CD14-positive monocyte (primary cell): ENCODE measurements at regions not wholly inside any gene's neighbourhood (a gene's known extent, or its start where the extent isn't known, plus 50 kb on each side); places are given as distances from the start of the nearest gene placed in this dataset.

Experiments used
- DNase-seq, 3 donors: peaks; one replicate each; pipeline ENCODE4 v3.0.0-alpha.2; 2011 to 2022
- H2AFZ ChIP-seq: 2 replicates; pipeline ENCODE4 v1.6.0; 2012; ENCODE audit warnings: mild to moderate bottlenecking, low read depth, low read length, inconsistent platforms; ENCODE audit not compliant: insufficient read depth, poor library complexity, severe bottlenecking
- H3K27ac ChIP-seq, 2 donors: 1 replicate in 1 of 2; 2 replicates in 1 of 2; pipeline ENCODE4 v1.5.1; 2012 to 2013; ENCODE audit warnings: low read length in 2 of 2, control low read depth in 1 of 2, inconsistent platforms in 1 of 2, low read depth in 1 of 2, mild to moderate bottlenecking in 1 of 2
- H3K27me3 ChIP-seq, 2 donors: one replicate each; pipeline versions ENCODE4 v1.6.0 to v1.6.1; 2011 to 2013; ENCODE audit warnings: low read length in 2 of 2; ENCODE audit not compliant: control insufficient read depth in 2 of 2, insufficient read depth in 2 of 2
- H3K36me3 ChIP-seq, 2 donors: replicated peaks in 1 of 2; 1 replicate in 1 of 2; 2 replicates in 1 of 2; pipeline versions ENCODE4 v1.5.1 to v1.6.1; 2012 to 2013; ENCODE audit warnings: low read length in 2 of 2, control low read depth in 1 of 2, inconsistent platforms in 1 of 2, mild to moderate bottlenecking in 1 of 2; ENCODE audit not compliant: insufficient read depth in 2 of 2, control insufficient read depth in 1 of 2
- H3K4me1 ChIP-seq, 2 donors: 1 replicate in 1 of 2; 2 replicates in 1 of 2; pipeline versions ENCODE4 v1.5.1 to v1.6.1; 2012 to 2013; ENCODE audit warnings: low read length in 2 of 2, control low read depth in 1 of 2, inconsistent platforms in 1 of 2, mild to moderate bottlenecking in 1 of 2, moderate library complexity in 1 of 2; ENCODE audit not compliant: insufficient read depth in 2 of 2, control insufficient read depth in 1 of 2
- H3K4me2 ChIP-seq: replicated peaks from 2 replicates; pipeline ENCODE3; 2012; ENCODE audit warnings: low read length, moderate library complexity, mild to moderate bottlenecking; ENCODE audit not compliant: poor library complexity, severe bottlenecking; ENCODE audit errors: extremely low read depth
- H3K4me3 ChIP-seq, 3 experiments: fragments of 200-600 bp in 1 of 3; sonication (generic) in 1 of 3; replicated peaks in 1 of 3; 1 replicate in 2 of 3; 2 replicates in 1 of 3; pipeline ENCODE4 v1.5.1; 2011 to 2013; ENCODE audit warnings: low read length in 3 of 3, mild to moderate bottlenecking in 3 of 3, control low read depth in 2 of 3, low read depth in 2 of 3, inconsistent platforms in 1 of 3, moderate library complexity in 1 of 3
- H3K79me2 ChIP-seq: 2 replicates; pipeline ENCODE4 v1.6.0; 2012; ENCODE audit warnings: mild to moderate bottlenecking, control low read depth, inconsistent platforms, low read length, moderate library complexity; ENCODE audit not compliant: insufficient read depth
- H3K9ac ChIP-seq: 2 replicates; pipeline ENCODE4 v1.6.0; 2017; ENCODE audit warnings: low read length, mild to moderate bottlenecking; ENCODE audit not compliant: insufficient read depth, poor library complexity, severe bottlenecking
- H3K9me3 ChIP-seq, 2 donors: replicated peaks in 1 of 2; 1 replicate in 1 of 2; 2 replicates in 1 of 2; pipeline versions ENCODE4 v1.5.1 to v1.6.1; 2012 to 2013; ENCODE audit warnings: low read length in 2 of 2, control low read depth in 1 of 2; ENCODE audit not compliant: control insufficient read depth in 1 of 2, insufficient read depth in 1 of 2
- H4K20me1 ChIP-seq: 2 replicates; pipeline ENCODE4 v1.6.0; 2012; ENCODE audit warnings: mild to moderate bottlenecking, low read length, control low read depth, moderate library complexity; ENCODE audit not compliant: insufficient read depth
- H3K27ac Mint-ChIP-seq, 7 donors: one replicate each; pipeline ENCODE4 v1.8.0; 2020; ENCODE audit warnings: mild to moderate bottlenecking in 7 of 7, mixed read lengths in 7 of 7, moderate library complexity in 6 of 7, inconsistent platforms in 2 of 7
- H3K27me3 Mint-ChIP-seq, 3 donors: one replicate each; pipeline ENCODE4 v1.8.0; 2021 to 2022; ENCODE audit warnings: low read depth in 3 of 3, mild to moderate bottlenecking in 3 of 3, mixed read lengths in 3 of 3, moderate library complexity in 3 of 3, inconsistent platforms in 1 of 3
- H3K36me3 Mint-ChIP-seq, 2 donors: one replicate each; pipeline ENCODE4 v1.8.0; 2020; ENCODE audit warnings: mixed read lengths in 2 of 2, inconsistent platforms in 1 of 2, mild to moderate bottlenecking in 1 of 2
- H3K4me1 Mint-ChIP-seq: one replicate; pipeline ENCODE4 v1.8.0; 2020; ENCODE audit warnings: mild to moderate bottlenecking, mixed read lengths
- H3K4me3 Mint-ChIP-seq, 2 donors: one replicate each; pipeline ENCODE4 v1.8.0; 2020; ENCODE audit warnings: mild to moderate bottlenecking in 2 of 2, mixed read lengths in 2 of 2, moderate library complexity in 1 of 2
- H3K9me3 Mint-ChIP-seq, 7 donors: one replicate each; pipeline ENCODE4 v1.8.0; 2020 to 2022; ENCODE audit warnings: mixed read lengths in 7 of 7, mild to moderate bottlenecking in 6 of 7, moderate library complexity in 6 of 7, inconsistent platforms in 2 of 7
- WGBS: methylation state at CpG from one replicate; pipeline ENCODE4 v1.1.5; 2013; ENCODE audit warnings: missing lambda C conversion rate; ENCODE audit not compliant: insufficient coverage; 5-methylcytosine and 5-hydroxymethylcytosine counted together
- intact Hi-C, 2 donors: fragments of 100-400 bp; cut with micrococcal nuclease; formaldehyde crosslinking; loops; one replicate each; pipeline versions ENCODE4 v1.15.0 to v1.15.1; 2023
- TF ChIP-seq, protein P1 (sequence below): fragments of 200-600 bp; IDR thresholded peaks from one replicate; pipeline ENCODE4 v1.8.0; 2022; ENCODE audit warnings: antibody characterized with exemption, mild to moderate bottlenecking

DNA sequence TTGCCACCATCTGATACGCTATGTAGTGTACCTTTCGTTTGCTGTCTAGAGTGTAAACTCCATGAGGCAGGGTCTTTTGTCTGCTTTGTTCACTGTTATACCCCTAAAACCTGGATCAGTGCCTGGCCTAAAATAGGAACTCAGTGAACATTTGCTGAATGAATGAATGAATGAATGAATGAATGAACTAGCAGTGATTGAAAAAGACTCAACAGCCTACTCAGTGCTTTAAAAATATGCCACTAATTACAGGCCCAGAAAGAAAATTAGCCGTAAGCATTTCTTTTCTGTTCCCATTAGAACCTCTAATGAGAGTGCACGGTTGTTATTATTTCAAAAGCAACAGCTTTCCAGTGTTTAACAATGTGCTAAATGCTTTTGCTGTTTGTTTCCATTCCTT, 69.3 kb upstream of the SYT6 start:
- no peak for DNase-seq
- no peak overlapping the region for H3K4me3 ChIP-seq
- intact Hi-C loops = no loop called here
- Mint-ChIP-seq H3K9me3 (no peaks in the 10 kb centered on the region), H3K27ac (no peak overlapping the region), H3K36me3 (no peaks in the 10 kb centered on the region), H3K27me3 (peaks cover 0 to 7% (median 3%) of the 10 kb centered on the region in 3 donors), H3K4me3 (no peak overlapping the region), H3K4me1 (peaks cover 13% of the 10 kb centered on the region)
- no peak overlapping the region for H3K27ac ChIP-seq
- no peak overlapping the region for H3K9ac ChIP-seq
- H3K4me1 ChIP-seq = no peaks in the 10 kb centered on the region
- TF ChIP-seq, protein P1, sequence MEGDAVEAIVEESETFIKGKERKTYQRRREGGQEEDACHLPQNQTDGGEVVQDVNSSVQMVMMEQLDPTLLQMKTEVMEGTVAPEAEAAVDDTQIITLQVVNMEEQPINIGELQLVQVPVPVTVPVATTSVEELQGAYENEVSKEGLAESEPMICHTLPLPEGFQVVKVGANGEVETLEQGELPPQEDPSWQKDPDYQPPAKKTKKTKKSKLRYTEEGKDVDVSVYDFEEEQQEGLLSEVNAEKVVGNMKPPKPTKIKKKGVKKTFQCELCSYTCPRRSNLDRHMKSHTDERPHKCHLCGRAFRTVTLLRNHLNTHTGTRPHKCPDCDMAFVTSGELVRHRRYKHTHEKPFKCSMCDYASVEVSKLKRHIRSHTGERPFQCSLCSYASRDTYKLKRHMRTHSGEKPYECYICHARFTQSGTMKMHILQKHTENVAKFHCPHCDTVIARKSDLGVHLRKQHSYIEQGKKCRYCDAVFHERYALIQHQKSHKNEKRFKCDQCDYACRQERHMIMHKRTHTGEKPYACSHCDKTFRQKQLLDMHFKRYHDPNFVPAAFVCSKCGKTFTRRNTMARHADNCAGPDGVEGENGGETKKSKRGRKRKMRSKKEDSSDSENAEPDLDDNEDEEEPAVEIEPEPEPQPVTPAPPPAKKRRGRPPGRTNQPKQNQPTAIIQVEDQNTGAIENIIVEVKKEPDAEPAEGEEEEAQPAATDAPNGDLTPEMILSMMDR = no peak
- H3K9me3 ChIP-seq = no peaks in the 10 kb centered on the region
- no peak overlapping the region for H3K4me2 ChIP-seq
- H2AFZ ChIP-seq = no peak overlapping the region
- H3K79me2 ChIP-seq = no peaks in the 10 kb centered on the region
- no CpG with 5 or more reads among the region's 4 CpGs for WGBS
- no peaks in the 10 kb centered on the region for H3K27me3 ChIP-seq
- no peaks in the 10 kb centered on the region for H3K36me3 ChIP-seq
- no peaks in the 10 kb centered on the region for H4K20me1 ChIP-seq

DNA sequence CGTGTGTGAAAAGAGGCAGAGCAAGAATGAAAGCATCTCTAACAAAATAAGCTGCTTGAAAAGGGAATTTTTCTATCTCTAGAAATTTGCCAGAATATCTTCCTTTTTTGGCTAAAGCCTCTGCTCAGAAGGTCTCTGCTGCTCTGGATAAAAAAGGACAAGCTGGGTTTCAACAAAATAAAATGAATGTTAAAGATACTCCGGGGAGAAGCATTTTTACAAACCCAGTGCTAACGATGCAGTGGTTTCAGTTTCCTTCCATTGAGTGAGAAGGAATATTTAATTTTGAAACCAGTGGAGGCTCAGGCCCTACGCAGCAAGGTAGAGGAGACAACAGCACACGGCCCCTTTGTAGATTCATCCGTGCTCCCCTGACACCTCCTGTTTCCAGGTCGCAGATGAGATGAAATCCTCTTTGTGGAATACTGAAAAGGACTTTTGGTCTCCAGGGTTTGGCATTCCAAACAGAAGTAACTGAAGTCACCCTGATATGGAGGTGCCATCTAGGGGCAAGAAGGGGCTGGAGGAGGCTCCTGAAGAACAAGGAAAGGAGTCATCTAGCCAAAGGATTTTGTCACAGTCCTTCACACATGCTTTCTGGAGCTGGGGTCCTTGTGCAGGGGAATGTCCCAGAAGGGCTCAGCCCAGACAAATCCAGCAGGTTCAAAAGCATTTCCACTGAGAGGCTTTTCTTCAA, 65.7 kb upstream of the SYT6 start:
- no peak overlapping the region for H3K27ac Mint-ChIP-seq
- no peaks in the 10 kb centered on the region for H3K36me3 Mint-ChIP-seq
- peak overlapping the region in 1 of 2 donors; percentile 16 for H3K4me3 Mint-ChIP-seq
- no peak for DNase-seq
- peak overlapping the region; percentile 35 for H3K4me2 ChIP-seq
- no peaks in the 10 kb centered on the region for H3K9me3 ChIP-seq
- no peaks in the 10 kb centered on the region for H3K36me3 ChIP-seq
- TF ChIP-seq, protein P1 = no peak
- WGBS = 33% methylated on average over 6 of the region's 7 CpGs
- H3K79me2 ChIP-seq = no peaks in the 10 kb centered on the region
- H3K4me1 ChIP-seq = no peaks in the 10 kb centered on the region
- peak overlapping the region; percentile 24 for H3K9ac ChIP-seq
- H3K9me3 Mint-ChIP-seq = no peaks in the 10 kb centered on the region
- H4K20me1 ChIP-seq = no peaks in the 10 kb centered on the region
- peak overlapping the region; percentile 42 for H2AFZ ChIP-seq
- intact Hi-C loops = no loop called here
- H3K27me3 Mint-ChIP-seq = peaks cover 2 to 5% (median 2%) of the 10 kb centered on the region in 3 donors
- H3K4me3 ChIP-seq = no peak overlapping the region
- H3K27me3 ChIP-seq = no peaks in the 10 kb centered on the region
- H3K27ac ChIP-seq = no peak overlapping the region
- peaks cover 11% of the 10 kb centered on the region for H3K4me1 Mint-ChIP-seq
